ENCODE measurements at regions not wholly inside any gene's neighbourhood (a gene's known extent, or its start where the extent isn't known, plus 50 kb on each side); places are given as distances from the start of the nearest gene placed in this dataset.

DNA sequence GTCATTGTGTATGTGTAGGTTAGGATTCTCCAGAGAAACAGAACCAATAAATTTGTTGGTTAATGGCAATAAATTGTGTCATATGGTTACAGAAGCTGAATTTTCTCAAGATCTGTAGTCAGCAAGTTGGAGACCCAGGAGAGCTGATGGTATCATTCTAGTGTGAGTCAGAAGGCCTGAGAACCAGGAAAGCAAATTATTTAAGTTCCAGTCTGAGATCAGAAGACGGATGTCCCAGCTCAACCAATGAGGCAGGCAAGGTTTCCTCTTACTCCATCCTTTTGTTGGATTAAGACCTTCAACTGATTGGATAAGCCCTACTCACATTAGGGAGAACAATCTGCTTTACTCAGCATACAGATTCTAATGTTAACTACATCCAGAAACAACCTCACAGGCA, 656.3 kb downstream of the ANXA1 start:
- H3K4me3 ChIP-seq (ENCODE audit: low read depth, low read length), result no peak overlapping the region
- peak; percentile 25 for DNase-seq (ENCODE audit: low read depth)

DNA sequence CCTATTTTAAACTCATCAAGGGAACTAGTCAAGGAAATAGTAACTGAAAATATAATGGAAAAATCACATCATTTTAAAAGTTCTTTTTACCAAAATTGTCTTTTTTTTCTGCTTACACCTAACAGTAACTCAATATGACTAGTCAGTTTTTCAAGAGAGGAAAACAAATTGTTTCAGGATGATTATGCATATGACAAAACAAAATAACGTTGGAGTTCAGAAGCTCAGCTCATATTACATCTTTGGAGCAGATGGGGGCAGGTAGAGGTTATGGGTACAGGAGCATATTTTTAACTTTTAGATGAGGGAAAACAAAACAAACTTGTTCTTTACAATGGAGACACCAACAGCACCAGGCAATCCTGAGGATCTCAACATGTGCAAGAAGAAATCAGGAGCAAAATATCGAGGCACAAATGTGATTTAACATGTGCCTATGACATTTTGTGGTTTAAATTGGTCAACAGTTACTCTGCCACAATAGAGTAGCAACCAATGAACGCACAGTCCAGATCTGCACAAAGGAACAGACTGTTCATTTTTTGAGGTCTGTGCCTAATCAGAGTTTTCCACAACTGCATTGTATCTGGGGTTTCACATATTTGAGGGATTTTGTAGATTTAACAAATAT, 659.0 kb downstream of the ANXA1 start:
- H3K4me3 ChIP-seq (ENCODE audit: low read depth, low read length), result no peak overlapping the region
- DNase-seq (ENCODE audit: low read depth), result peak; percentile 29

DNA sequence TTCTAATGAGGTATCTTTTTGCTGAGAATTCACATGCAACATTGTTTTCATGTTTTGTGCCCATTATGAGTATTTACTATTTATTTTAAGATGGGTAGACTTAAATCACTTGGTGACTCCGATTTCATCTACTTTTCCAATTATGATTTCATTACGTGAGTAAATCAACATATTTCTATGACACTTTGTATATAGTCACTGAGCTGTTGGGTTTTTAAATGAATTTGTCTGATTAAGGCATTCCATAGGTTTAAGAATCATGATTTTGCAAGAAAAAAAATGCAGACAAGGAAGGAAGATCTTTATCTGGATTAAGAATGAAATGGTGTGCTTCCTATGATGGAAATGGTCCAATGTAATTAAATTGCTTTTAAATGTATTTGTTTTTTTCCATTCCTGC, 661.9 kb downstream of the ANXA1 start:
- no peak for DNase-seq (ENCODE audit: low read depth)
- H3K4me3 ChIP-seq (ENCODE audit: low read depth, low read length), result no peak overlapping the region

- no peak for DNase-seq (ENCODE audit: low read depth)
- no peak overlapping the region for H3K4me3 ChIP-seq (ENCODE audit: low read depth, low read length)
These were observed 665.2 kb downstream of the ANXA1 start for GRCh38 chr9:73816905-73817304.

GRCh38 chr9:73824671-73825070, 672.5 kb upstream of the RORB start:
- no peak for DNase-seq (ENCODE audit: low read depth)
- no peak overlapping the region for H3K4me3 ChIP-seq (ENCODE audit: low read depth, low read length)

DNA sequence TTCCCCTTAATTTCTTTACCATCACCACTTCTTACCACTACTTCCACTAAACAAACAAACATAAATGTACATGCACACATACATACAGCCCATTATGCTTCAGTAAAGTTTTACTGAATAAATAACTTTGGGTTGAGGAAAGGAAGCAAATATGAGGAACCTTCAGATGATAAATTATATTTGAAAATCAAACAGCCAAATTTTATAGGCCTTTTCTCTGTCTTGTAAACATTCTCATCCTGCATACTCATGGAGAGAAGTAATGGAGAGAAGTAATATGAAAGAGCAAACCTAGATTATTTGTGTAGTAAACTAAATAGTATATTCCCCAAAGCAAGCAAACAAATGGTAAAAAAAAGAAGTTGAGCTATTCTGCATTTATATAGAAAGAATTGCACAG, 658.3 kb upstream of the RORB start:
- no peak for DNase-seq (ENCODE audit: low read depth)
- H3K4me3 ChIP-seq (ENCODE audit: low read depth, low read length), result no peak overlapping the region

DNA sequence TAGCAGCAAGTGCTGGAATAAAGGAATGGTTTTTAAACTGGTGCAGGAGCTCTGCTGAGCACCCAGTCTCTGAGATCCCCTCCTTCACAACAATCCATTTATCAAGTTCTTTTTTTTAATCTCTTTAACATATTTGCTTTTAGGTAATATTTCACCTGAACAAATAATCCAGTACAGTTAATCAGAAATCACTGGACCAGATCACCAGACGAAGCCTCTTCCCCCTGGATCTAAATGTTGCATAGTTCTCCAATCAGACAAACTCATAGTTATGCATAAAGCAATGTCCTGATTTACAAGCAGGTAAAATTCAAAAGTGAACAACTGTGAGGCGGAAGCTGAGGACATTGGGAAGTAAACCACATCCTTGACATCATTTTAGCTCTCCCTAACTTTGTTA, 657.7 kb upstream of the RORB start:
- no peak overlapping the region for H3K4me3 ChIP-seq (ENCODE audit: low read depth, low read length)
- DNase-seq (ENCODE audit: low read depth), result no peak

DNA sequence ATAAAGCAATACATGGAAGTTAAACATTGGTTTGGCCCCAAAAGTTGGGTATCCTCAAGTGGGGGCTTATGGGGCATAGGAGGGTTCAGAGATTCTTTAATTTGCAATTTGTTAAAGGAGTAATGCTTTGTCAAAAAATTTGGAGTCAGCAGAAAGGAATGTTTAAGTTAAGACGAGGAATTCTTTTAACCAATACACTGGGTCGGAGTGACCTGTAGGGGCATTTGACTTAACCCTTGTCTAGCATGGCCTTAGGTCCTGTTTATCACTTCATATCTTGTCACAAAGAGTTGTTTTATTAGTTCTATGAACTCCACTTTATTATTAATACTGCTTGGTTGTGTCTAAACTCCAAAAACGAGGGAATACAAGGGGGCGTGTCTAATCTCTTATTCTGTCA, 656.1 kb upstream of the RORB start:
- H3K4me3 ChIP-seq (ENCODE audit: low read depth, low read length), result no peak overlapping the region
- no peak for DNase-seq (ENCODE audit: low read depth)

DNA sequence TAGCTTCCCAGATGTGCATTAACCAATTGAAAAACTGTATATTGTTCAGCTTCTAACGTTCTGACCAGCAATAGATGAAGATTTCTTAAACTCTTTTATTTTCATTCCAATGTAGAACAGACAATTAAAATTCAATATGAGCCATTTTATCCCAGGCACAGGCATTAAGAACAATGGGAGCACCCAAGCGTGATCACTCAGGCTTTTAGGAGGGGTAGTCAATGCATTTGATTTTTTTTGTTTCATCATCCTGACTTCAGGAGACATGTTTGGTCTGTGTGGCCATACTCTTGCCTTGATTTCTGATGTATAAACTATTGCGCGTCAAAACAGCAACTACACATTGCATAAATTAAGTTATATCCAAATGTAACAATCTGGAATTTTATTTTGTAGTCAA, 653.0 kb upstream of the RORB start:
- DNase-seq (ENCODE audit: low read depth), result no peak
- H3K4me3 ChIP-seq (ENCODE audit: low read depth, low read length), result no peak overlapping the region

- no peak overlapping the region for H3K4me3 ChIP-seq (ENCODE audit: low read depth, low read length)
- no peak for DNase-seq (ENCODE audit: low read depth)
These were observed 651.6 kb upstream of the RORB start for GRCh38 chr9:73845539-73845938.

DNA sequence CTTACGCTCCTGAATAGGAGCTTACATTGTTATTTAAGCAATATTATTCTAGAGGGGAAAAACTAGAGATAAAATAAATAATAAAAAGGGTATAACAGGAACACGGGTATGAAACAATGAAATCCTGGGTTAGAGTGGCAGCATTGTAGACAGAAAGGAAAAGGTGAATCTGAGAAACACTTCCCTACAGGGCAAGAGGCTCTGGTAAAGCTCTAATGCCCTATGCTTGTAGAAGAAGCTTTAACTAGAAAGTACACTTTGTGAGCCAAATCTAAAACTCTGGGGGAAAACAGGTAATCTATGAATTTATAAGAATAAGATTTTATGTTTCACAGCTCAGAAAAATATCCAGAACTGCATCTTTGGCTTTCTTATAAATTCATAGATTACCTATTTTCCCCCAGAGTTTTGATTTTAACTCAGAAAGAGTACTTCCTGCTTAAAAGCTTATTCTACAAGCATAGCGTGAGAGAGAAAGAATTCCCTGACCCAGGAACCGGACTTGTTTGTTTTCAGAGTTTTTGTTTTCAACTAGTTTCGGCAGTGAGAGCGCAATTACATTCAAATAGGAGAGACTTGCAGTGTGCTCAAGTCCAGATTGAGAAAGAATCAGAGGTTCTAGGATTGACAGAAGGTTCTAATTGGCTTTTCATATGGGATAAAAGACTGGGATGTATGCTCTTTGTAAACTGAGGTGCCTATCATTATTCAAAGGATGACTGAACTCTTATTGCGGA, 651.0 kb upstream of the RORB start:
- no peak for DNase-seq (ENCODE audit: low read depth)

GRCh38 chr9:73847536-73847935, 649.6 kb upstream of the RORB start:
- DNase-seq (ENCODE audit: low read depth), result no peak
- H3K4me3 ChIP-seq (ENCODE audit: low read depth, low read length), result no peak overlapping the region

More for the DNA sequence above, 651.0 kb upstream of the RORB start:
- no peak overlapping the region for H3K4me3 ChIP-seq (ENCODE audit: low read depth, low read length)

- DNase-seq (ENCODE audit: low read depth), result no peak
- no peak overlapping the region for H3K4me3 ChIP-seq (ENCODE audit: low read depth, low read length)
These were observed 643.6 kb upstream of the RORB start for GRCh38 chr9:73853549-73853948.

GRCh38 chr9:73855206-73855605, 641.9 kb upstream of the RORB start:
- no peak for DNase-seq (ENCODE audit: low read depth)
- no peak overlapping the region for H3K4me3 ChIP-seq (ENCODE audit: low read depth, low read length)

- no peak for DNase-seq (ENCODE audit: low read depth)
- no peak overlapping the region for H3K4me3 ChIP-seq (ENCODE audit: low read depth, low read length)
These were observed 633.2 kb upstream of the RORB start for GRCh38 chr9:73863924-73864323.

DNA sequence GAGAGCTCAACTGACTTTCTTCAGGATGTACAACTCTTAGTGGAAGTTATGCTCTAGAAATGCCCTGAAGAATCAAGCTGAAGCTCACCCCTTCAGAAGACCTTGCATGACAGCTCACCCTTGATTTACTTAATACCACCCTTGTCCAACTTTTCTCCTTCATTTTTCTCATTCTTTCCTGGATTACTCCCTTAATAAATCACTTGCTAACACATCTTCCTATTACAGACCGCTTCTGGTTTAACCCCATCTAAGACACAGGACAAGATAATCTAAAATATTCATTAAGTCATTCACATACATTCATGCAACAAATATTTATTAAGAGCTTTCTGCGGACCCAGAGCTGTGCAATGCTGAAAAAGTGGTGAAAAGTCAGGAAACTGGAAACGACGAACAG, 630.7 kb upstream of the RORB start:
- no peak for DNase-seq (ENCODE audit: low read depth)
- no peak overlapping the region for H3K4me3 ChIP-seq (ENCODE audit: low read depth, low read length)

- peak; percentile 25 for DNase-seq (ENCODE audit: low read depth)
- H3K4me3 ChIP-seq (ENCODE audit: low read depth, low read length), result no peak overlapping the region
These were observed 627.9 kb upstream of the RORB start for GRCh38 chr9:73869264-73869663.

GRCh38 chr9:73871636-73872035, 625.5 kb upstream of the RORB start:
- DNase-seq (ENCODE audit: low read depth), result no peak
- no peak overlapping the region for H3K4me3 ChIP-seq (ENCODE audit: low read depth, low read length)

GRCh38 chr9:73872701-73873100, 624.4 kb upstream of the RORB start:
- DNase-seq (ENCODE audit: low read depth), result no peak
- H3K4me3 ChIP-seq (ENCODE audit: low read depth, low read length), result no peak overlapping the region

- no peak for DNase-seq (ENCODE audit: low read depth)
- no peak overlapping the region for H3K4me3 ChIP-seq (ENCODE audit: low read depth, low read length)
These were observed 617.0 kb upstream of the RORB start for GRCh38 chr9:73880101-73880500.

DNA sequence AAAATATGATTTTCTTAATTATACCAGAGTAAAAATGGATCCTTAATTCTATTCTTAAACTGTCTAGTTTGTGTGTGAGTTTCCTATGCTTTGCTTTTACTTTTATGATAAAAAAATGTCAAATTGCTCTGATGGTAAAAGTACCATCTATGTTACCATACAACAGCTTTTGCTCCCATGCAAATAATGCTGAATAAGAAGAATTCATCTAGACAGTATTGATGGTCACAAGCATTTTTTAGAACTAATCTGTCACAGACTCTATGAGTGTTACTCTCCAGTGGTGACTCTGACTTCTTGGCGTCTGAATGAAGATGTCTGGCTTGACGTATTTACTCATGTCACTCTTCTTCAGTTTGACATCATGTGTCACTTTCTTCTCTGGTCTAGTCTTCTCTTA, 608.1 kb upstream of the RORB start:
- no peak for DNase-seq (ENCODE audit: low read depth)
- H3K4me3 ChIP-seq (ENCODE audit: low read depth, low read length), result no peak overlapping the region
